GM18907 (cell line): ENCODE measurements at regions not wholly inside any gene's neighbourhood (a gene's known extent, or its start where the extent isn't known, plus 50 kb on each side); places are given as distances from the start of the nearest gene placed in this dataset.

Source experiments
- ATAC-seq: cut with Tn5 transposase; IDR thresholded peaks from one replicate; pipeline ENCODE4 v1.9.1; 2021; ENCODE audit warnings: mild to moderate bottlenecking, moderate library complexity; ENCODE audit not compliant: unreplicated experiment

DNA sequence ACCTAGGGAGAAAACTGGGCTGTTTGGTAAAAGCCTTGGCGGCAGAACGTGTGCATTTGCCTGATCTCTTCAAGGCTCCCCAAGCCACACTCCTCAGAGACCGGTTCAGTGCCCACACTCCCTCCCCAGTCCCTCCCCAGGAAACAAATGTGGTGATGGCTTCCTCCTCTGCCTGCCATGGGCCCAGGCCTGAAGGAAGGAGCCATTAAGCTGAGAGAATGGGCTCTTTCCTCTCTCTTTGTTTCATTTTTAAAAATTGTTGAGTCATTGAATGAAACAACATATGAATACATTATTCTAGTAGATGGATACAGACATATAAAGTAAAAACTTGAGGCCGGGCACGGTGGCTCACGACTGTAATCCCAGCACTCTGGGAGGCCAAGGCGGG, 50.6 kb upstream of the YWHAQ start:
- no peak for ATAC-seq

DNA sequence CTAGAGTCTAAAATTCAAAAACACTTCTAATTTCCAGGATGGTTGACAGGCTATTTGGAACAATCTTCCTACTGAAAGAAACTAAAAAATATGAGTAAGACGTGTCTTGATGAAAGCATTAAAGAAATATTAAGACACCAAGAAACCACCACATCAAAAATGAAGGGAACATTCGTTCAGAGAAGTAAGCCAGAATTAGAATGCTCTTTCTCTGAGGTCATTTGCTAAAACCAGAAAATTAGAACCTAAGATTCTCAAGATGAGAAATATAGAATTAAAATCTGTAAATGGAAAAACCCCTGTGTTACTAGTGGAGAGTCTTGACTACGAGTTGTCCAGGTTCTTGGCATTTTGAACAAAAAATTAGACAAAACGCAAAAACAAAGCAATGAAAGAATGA, 54.8 kb upstream of the YWHAQ start:
- no peak for ATAC-seq

DNA sequence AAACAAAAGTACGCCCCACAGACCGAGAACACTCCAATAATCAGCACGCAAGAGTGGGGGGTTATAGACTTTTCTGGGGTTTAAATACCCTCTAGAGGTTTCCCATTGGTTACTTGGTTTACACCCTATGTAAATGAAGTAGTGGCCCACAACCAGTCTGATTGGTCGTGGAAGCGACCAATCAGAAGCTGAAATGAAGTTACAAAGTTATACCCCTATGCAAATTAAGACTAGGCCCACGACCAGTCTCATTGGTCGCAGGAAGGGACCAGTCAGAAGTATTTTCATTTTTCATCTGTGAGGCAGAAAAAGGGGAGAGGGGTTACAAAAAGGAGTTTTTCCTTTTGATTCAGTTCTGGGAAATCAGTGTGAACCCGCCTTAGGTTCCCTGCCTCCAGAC, 55.3 kb upstream of the YWHAQ start:
- no peak for ATAC-seq

DNA sequence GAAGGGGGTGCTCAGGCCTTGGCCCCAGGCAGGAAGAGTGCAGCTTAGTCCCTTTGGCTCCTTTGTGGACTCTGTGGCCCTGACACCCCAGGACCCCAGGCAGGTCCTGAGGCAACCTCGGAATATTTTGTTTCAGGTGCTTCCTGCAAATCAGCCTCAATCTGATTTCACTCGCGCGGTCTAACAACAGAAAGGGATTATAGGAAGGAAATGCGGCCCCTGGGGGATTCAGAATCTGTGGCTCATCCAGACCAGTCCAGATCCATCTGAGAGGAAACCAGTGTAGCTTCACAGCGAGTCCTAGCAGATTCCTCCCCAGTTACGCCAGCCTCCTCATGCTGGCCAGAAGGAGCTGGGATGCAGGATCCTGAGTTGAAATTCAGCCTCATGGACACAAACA, 59.5 kb upstream of the YWHAQ start:
- ATAC-seq, result no peak

GRCh38 chr2:9690716-9691498, 60.1 kb upstream of the YWHAQ start:
- ATAC-seq, result no peak

DNA sequence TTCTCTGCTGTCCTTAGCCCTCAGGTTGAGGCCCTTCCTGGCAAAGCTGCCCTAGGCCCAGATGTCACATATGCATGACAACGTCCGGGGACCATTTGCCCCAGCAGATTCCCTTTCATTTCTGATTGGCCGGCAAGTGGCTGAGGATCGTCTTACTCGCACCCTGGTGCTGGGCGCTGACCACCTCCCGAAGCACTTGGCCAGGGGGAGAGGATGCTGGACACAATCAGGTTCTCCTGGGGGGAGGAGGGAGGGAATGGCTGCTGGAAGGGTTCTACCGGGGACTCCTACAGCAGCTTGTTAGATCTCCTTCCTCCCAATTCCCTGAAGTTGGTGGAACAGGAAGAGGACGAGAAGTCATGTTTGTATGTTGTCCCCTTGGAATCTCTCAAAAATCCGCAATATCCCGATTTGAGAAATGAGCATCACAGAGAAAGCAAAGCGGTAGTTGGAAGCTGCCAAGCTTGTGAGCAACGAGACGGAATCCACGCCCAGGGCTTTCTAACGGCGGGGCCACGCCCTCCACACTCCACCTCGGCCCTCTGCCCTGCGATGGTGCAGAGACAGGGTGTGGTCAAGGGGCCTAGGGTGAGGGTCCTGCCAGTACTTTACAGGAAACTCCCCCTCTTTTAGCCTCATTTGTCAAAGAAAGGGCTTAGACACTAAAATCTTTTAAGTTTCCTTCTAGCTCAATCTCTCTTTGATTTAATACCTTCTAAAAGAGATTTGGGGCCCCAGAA, 61.8 kb upstream of the YWHAQ start:
- no peak for ATAC-seq

- no peak for ATAC-seq
These were observed 62.3 kb upstream of the YWHAQ start for GRCh38 chr2:9693196-9693491.

DNA sequence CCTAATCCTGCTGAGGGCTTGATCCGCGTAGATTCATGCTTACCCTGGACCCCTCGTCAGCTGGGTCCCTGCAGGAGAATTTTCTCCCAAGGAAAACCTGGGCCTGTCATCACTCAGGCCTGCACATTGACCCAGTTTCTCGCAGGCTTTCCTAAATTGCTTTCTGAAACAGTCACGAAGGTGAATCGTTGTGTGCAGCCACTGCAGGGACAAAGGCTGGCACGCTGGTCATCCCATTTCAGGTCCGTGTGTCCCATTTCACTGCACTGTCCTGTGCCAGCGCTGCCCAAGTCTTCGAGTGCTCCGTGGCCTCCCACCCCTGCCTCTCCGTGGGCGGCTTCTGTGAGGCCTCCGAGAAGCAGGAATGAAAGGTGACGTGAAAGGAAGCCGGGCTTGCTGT, 62.8 kb upstream of the YWHAQ start:
- no peak for ATAC-seq

DNA sequence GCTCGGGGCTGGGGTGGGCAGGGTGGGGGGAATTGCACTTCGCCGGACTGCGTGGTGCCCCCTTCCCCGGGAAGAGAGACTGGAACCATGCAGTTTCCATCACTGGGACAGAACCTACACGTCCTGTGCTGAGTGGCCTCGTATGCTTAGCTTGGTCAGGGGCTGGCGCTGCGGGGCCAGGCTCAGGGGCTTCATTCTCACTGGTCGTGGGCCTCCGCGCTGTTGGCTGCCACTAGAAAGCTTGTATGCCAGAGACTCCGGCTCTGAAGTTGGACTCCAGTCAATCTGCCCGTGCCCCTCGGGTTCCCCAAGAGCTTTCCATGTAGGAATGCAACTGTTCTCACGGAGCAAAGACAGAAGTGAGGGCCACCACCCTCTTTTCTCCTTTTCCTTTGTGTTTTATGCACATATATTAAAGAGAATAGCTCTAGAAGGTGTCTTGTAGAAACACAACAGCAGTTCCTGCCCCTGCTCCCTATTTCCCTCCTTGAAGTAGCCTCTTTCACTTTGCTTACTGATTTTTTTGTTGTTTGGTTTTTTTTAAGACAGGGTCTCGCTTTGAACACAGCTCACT, 64.0 kb upstream of the YWHAQ start:
- ATAC-seq, result no peak

- no peak for ATAC-seq
These were observed 65.1 kb upstream of the YWHAQ start for GRCh38 chr2:9695941-9696340.

- no peak for ATAC-seq
These were observed 65.9 kb upstream of the YWHAQ start for GRCh38 chr2:9696731-9697130.

GRCh38 chr2:9697909-9698308, 67.1 kb upstream of the YWHAQ start:
- no peak for ATAC-seq

DNA sequence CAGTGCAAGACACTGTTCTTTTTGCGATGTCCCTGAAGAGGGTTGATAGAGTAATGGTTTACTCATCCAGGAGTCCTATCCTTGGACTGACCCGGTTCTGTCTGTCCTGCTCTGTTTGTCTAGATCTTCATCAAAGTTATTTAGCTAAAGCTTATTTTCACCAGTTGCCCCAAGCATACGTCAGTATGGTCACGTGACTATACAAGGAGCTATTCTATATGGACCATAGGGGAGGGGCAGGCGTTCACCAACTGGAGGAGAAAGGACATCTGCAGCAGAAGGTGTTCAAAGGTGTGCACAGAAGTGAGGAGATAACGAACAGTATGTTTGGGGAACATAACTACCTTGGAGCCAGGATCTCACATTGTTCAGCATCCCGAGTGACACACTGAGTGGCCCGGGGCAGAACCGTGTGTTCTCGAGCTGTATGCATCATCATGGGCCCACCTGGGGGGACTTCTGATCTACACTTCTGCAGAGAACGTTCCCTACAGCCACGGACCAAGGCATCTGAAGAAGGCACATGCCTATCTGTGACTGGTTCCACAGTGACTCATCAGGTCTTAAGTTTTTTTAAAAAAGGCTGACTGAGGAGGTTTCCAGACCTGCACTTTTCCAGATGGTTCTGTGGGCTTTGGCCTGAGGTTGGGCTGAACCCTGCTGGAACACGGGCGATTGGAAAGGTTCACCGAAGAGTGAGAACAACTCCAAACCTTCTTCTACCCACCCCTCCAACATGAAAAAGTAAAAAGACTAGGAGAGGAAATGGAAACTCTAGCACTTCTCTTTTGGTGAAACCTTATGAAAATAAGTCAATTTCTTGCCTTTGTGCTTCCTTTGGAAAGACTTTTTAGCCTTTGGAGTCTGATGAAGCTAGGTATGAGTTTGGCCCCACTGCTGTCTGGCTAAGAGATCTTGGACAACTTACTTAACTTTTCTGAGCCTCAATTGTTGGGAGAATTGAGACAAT, 68.6 kb upstream of the YWHAQ start:
- ATAC-seq, result no peak

GRCh38 chr2:9700109-9700495, 69.3 kb upstream of the YWHAQ start:
- no peak for ATAC-seq

DNA sequence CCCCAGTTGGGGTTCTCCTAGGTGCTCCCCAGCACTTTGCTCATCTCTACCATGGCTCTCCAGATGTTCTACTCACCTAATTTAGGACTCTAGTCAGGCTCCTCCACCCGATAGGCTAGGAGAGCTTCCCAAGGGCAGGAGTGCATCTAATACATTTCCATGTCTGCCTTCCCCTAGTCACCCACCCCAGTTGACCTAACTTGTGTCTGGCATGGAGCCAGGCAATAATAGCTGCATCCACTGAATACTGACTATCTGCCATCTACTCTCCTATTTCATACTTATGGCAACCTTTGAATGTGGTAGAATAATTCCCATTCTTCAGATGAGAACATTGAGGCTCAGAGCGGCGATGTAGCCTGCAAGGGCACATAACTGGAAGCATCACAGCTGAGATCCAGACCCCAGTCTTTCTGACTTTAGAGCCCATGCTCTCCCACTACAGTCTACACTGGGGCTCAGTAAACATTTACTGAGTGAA, 71.8 kb upstream of the YWHAQ start:
- no peak for ATAC-seq

DNA sequence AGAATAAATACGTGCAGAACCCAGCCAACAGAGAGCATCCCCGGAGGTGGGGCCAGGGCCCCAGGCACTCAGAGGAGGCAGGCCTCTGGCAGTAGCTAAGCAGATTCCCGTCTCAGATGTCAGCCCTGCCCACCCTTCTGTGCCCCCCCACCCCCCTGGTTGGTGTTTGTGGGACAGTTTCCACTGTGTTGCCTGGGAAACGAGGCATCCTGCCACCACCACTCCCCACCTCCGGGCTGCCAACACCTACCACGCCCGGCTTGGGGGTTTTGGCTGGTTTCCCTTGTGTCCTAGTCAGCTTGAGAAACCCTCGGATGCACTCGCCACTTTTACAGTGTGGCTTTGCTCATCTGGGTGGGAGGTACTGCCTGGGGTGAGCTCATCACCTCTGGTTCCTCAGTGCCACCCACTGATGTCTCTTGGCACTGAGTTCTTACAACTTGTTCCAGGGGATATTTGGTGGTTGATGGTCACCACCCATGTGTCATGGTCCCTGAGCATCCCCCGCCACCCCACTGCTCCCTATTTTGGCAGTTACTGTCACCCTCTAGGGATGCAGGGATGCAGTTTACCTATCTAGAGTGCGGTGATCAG, 72.4 kb upstream of the YWHAQ start:
- no peak for ATAC-seq

GRCh38 chr2:9703701-9704221, 73.0 kb upstream of the YWHAQ start:
- no peak for ATAC-seq

DNA sequence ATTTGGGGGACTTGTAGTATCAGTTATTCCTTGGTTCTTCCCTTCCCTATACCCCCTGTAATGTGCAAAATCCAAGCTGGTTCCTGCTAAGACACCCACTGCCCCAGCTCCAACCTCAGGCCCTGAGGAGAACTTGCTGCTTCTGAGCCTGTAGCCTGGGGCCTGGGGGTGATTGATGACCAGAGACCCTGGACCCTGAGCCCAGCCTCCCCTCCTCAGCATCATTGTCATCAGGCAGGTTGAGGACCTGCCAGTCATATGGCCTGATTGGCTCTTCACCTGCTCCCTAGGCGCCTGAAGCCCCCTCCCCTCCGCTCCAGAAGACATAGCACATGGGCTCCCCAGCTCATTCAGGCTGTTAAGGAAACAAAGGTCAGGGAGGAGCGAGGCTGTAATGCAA, 73.8 kb upstream of the YWHAQ start:
- no peak for ATAC-seq

- no peak for ATAC-seq
These were observed 74.4 kb upstream of the YWHAQ start for GRCh38 chr2:9705196-9705595.

GRCh38 chr2:9707008-9707407, 76.2 kb upstream of the YWHAQ start:
- no peak for ATAC-seq
